Loucy (cell line): ENCODE measurements at regions not wholly inside any gene's neighbourhood (a gene's known extent, or its start where the extent isn't known, plus 50 kb on each side); places are given as distances from the start of the nearest gene placed in this dataset.
"Not testable (repeated sequence)": the region's sequence is repeated elsewhere in the genome, so short reads cannot be mapped to it uniquely, and the experiment has no call there.

Source experiments
- H2AFZ ChIP-seq: fragments of 200-600 bp; sonication (generic); 2 replicates; pipeline ENCODE4 v1.6.0; 2016; ENCODE audit warnings: antibody characterized with exemption, mild to moderate bottlenecking, low read length, moderate library complexity
- H3F3A ChIP-seq: fragments of 200-600 bp; 2 replicates; pipeline ENCODE4 v1.6.0; 2016; ENCODE audit warnings: antibody characterized with exemption, low read depth, mild to moderate bottlenecking
- H3K27me3 ChIP-seq: fragments of 200-600 bp; sonication (generic); 2 replicates; pipeline ENCODE4 v1.6.1; 2014; ENCODE audit warnings: low read length, mild to moderate bottlenecking; ENCODE audit not compliant: insufficient read depth, poor library complexity, severe bottlenecking
- H3K36me3 ChIP-seq: fragments of 200-600 bp; sonication (generic); 2 replicates; pipeline ENCODE4 v1.6.1; 2016; ENCODE audit warnings: low read length; ENCODE audit not compliant: insufficient read depth
- H3K4me1 ChIP-seq: fragments of 200-600 bp; sonication (generic); 2 replicates; pipeline ENCODE4 v1.5.1; 2014; ENCODE audit warnings: low read length, mild to moderate bottlenecking; ENCODE audit not compliant: insufficient read depth, poor library complexity, severe bottlenecking
- H3K4me2 ChIP-seq: fragments of 200-600 bp; sonication (generic); 2 replicates; pipeline ENCODE4 v1.6.0; 2014; ENCODE audit warnings: antibody characterized with exemption, low read length, low read depth, mild to moderate bottlenecking; ENCODE audit not compliant: poor library complexity, severe bottlenecking
- H3K4me3 ChIP-seq: fragments of 200-600 bp; sonication (generic); 2 replicates; pipeline ENCODE4 v1.5.1; 2014; ENCODE audit warnings: low read length, mild to moderate bottlenecking, mixed read lengths; ENCODE audit not compliant: poor library complexity, severe bottlenecking
- H3K79me2 ChIP-seq: fragments of 200-600 bp; sonication (generic); 2 replicates; pipeline ENCODE4 v1.6.1; 2014; ENCODE audit warnings: low read length; ENCODE audit not compliant: insufficient read depth
- H3K9ac ChIP-seq: fragments of 200-600 bp; sonication (generic); 2 replicates; pipeline ENCODE4 v1.6.0; 2014; ENCODE audit warnings: mild to moderate bottlenecking, low read depth, low read length, moderate library complexity; ENCODE audit not compliant: poor library complexity, severe bottlenecking
- H3K9me2 ChIP-seq: fragments of 200-600 bp; sonication (generic); replicated peaks from 2 replicates; pipeline ENCODE4 v1.6.1; 2016; ENCODE audit warnings: low read depth, low read length, mixed read lengths
- H3K9me3 ChIP-seq: fragments of 200-600 bp; sonication (generic); 2 replicates; pipeline ENCODE4 v1.6.1; 2014; ENCODE audit warnings: mild to moderate bottlenecking, antibody characterized with exemption, low read length, low read depth; ENCODE audit not compliant: insufficient read depth
- H4K20me1 ChIP-seq: fragments of 200-600 bp; sonication (generic); 2 replicates; pipeline ENCODE4 v1.6.0; 2014; ENCODE audit warnings: antibody characterized with exemption, low read length, mild to moderate bottlenecking; ENCODE audit not compliant: insufficient read depth, poor library complexity, severe bottlenecking
- TF ChIP-seq, protein P1 (sequence below): fragments of 200-600 bp; sonication (generic); conservative IDR thresholded peaks from 2 replicates; pipeline ENCODE4 v1.5.1; 2014; ENCODE audit warnings: mild to moderate bottlenecking, antibody characterized with exemption, low read length

- H3K4me3 ChIP-seq, H3K4me1 ChIP-seq, H3K9me3 ChIP-seq, H3K9ac ChIP-seq, H4K20me1 ChIP-seq, H3K9me2 ChIP-seq, H3K27me3 ChIP-seq, H3F3A ChIP-seq, H3K79me2 ChIP-seq, H3K36me3 ChIP-seq, H3K4me2 ChIP-seq: not testable (repeated sequence)
- TF ChIP-seq, protein P1, sequence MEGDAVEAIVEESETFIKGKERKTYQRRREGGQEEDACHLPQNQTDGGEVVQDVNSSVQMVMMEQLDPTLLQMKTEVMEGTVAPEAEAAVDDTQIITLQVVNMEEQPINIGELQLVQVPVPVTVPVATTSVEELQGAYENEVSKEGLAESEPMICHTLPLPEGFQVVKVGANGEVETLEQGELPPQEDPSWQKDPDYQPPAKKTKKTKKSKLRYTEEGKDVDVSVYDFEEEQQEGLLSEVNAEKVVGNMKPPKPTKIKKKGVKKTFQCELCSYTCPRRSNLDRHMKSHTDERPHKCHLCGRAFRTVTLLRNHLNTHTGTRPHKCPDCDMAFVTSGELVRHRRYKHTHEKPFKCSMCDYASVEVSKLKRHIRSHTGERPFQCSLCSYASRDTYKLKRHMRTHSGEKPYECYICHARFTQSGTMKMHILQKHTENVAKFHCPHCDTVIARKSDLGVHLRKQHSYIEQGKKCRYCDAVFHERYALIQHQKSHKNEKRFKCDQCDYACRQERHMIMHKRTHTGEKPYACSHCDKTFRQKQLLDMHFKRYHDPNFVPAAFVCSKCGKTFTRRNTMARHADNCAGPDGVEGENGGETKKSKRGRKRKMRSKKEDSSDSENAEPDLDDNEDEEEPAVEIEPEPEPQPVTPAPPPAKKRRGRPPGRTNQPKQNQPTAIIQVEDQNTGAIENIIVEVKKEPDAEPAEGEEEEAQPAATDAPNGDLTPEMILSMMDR = peak; percentile 66
- 0 out of 2 replicates have a peak overlapping the region, but pooled peaks have one; percentile 49 for H2AFZ ChIP-seq
These were observed 96.7 kb downstream of the TBC1D26 start for GRCh38 chr17:15828727-15829314.

DNA sequence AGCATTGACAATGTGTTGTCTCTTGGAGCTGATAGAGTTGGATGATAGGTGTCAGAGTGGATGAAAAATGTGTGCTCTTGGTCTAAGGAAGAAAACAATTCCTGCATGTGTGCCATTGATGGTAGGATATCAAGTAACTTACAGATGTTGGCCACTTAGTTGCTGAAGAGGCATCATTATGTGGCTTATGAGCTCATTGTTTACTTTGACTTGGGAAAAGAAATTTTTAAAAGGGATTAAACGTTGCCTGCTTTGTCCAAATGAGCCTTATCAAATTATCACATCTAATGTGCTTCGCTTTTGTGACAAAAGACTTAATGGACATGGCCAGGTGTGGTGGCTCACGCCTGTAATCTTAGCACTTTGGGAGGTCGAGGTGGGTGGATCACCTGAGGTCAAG is 98.1 kb downstream of the TBC1D26 start:
- not testable (repeated sequence) for H3K27me3 ChIP-seq, H3K4me3 ChIP-seq, H3F3A ChIP-seq, H3K9ac ChIP-seq, H3K4me1 ChIP-seq, H3K79me2 ChIP-seq, H3K4me2 ChIP-seq, H3K9me2 ChIP-seq, H3K36me3 ChIP-seq, H2AFZ ChIP-seq, H3K9me3 ChIP-seq, H4K20me1 ChIP-seq

GRCh38 chr17:15831182-15831581 is 99.1 kb downstream of the TBC1D26 start:
- H4K20me1 ChIP-seq, H3K4me2 ChIP-seq: not testable (repeated sequence)

DNA sequence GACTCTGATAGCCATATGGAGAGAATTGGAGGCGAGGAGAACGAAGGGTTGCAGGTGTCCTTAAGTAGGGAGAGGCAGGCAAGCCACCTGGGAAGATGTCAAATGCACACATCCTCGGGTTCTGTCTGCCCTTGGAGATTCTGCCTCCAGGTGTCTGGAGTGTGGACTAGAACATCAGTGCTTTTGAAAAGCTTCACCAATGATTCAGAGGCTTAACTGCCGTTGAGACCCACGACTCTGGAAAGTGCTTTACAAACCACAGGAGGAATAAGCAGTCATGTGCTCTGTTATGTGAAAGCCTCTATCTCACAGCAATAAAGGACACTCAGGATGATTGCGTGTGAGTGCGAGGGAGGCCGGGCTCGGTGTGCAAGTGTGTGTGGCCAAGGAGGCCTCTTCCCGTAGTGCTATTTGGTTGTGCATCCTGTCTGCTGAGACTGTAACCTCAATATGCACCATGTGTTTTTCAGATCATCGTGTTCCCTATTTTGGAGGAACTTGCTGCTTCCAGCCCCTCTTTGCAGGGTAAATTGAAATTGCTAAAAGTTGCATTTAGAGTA is 100.9 kb downstream of the TBC1D26 start:
- H4K20me1 ChIP-seq, H3K36me3 ChIP-seq, H3K27me3 ChIP-seq, H3K9me3 ChIP-seq, H3K4me2 ChIP-seq, H2AFZ ChIP-seq, H3K9ac ChIP-seq, H3K4me3 ChIP-seq, H3K9me2 ChIP-seq, H3K4me1 ChIP-seq, H3K79me2 ChIP-seq, H3F3A ChIP-seq: not testable (repeated sequence)

More at GRCh38 chr17:15831182-15831581, 99.1 kb downstream of the TBC1D26 start:
- H3K27me3 ChIP-seq, H3K4me1 ChIP-seq, H2AFZ ChIP-seq, H3K36me3 ChIP-seq, H3K79me2 ChIP-seq, H3K9me2 ChIP-seq, H3K9ac ChIP-seq, H3K9me3 ChIP-seq, H3F3A ChIP-seq, H3K4me3 ChIP-seq: not testable (repeated sequence)

- H3K36me3 ChIP-seq, H3F3A ChIP-seq, H4K20me1 ChIP-seq, H3K27me3 ChIP-seq, H3K9me3 ChIP-seq, H3K9me2 ChIP-seq, H2AFZ ChIP-seq, H3K4me2 ChIP-seq, H3K79me2 ChIP-seq, H3K4me1 ChIP-seq, H3K9ac ChIP-seq, H3K4me3 ChIP-seq: not testable (repeated sequence)
These were observed 101.8 kb downstream of the TBC1D26 start for GRCh38 chr17:15833890-15834289.

GRCh38 chr17:15835481-15835880 is 103.4 kb downstream of the TBC1D26 start:
- H3K9me2 ChIP-seq, H3K9ac ChIP-seq, H3F3A ChIP-seq, H3K27me3 ChIP-seq, H2AFZ ChIP-seq, H3K9me3 ChIP-seq, H3K4me3 ChIP-seq, H4K20me1 ChIP-seq, H3K36me3 ChIP-seq, H3K4me2 ChIP-seq, H3K4me1 ChIP-seq, H3K79me2 ChIP-seq: not testable (repeated sequence)
